Fibroblast of villous mesenchyme (primary cell): ENCODE measurements at regions not wholly inside any gene's neighbourhood (a gene's known extent, or its start where the extent isn't known, plus 50 kb on each side); places are given as distances from the start of the nearest gene placed in this dataset.

Experiments
- DNase-seq: peaks from one replicate; pipeline ENCODE4 v3.0.0-alpha.2; 2010; ENCODE audit warnings: low read depth
- H3K4me3 ChIP-seq: 2 replicates; pipeline ENCODE4 v1.5.1; 2011; ENCODE audit warnings: low read depth, mild to moderate bottlenecking, low read length
- CTCF ChIP-seq: IDR thresholded peaks from 2 replicates; pipeline ENCODE4 v1.5.1; 2012; ENCODE audit warnings: low read depth, mild to moderate bottlenecking, low read length; ENCODE audit not compliant: insufficient read depth

GRCh38 chr2:183250472-183250871, 126.2 kb downstream of the NUP35 start:
- no peak for DNase-seq

GRCh38 chr2:183253441-183254130, 129.3 kb downstream of the NUP35 start:
- H3K4me3 ChIP-seq: no peak overlapping the region
- TF ChIP-seq CTCF: no peak
- no peak for DNase-seq

More at GRCh38 chr2:183250472-183250871, 126.2 kb downstream of the NUP35 start:
- no peak for TF ChIP-seq CTCF
- H3K4me3 ChIP-seq: no peak overlapping the region

- DNase-seq: no peak
- TF ChIP-seq CTCF: no peak
- no peak overlapping the region for H3K4me3 ChIP-seq
Observed at GRCh38 chr2:183255411-183255810, 131.2 kb downstream of the NUP35 start.

GRCh38 chr2:183259921-183260320, 135.7 kb downstream of the NUP35 start:
- TF ChIP-seq CTCF: no peak
- no peak for DNase-seq
- H3K4me3 ChIP-seq: no peak overlapping the region

GRCh38 chr2:183260527-183260926, 136.3 kb downstream of the NUP35 start:
- DNase-seq: no peak

GRCh38 chr2:183264890-183265535, 140.8 kb downstream of the NUP35 start:
- no peak for TF ChIP-seq CTCF
- DNase-seq: no peak
- H3K4me3 ChIP-seq: no peak overlapping the region

More at GRCh38 chr2:183260527-183260926, 136.3 kb downstream of the NUP35 start:
- no peak overlapping the region for H3K4me3 ChIP-seq
- no peak for TF ChIP-seq CTCF
